ENCODE measurements at regions not wholly inside any gene's neighbourhood (a gene's known extent, or its start where the extent isn't known, plus 50 kb on each side); places are given as distances from the start of the nearest gene placed in this dataset.

DNA sequence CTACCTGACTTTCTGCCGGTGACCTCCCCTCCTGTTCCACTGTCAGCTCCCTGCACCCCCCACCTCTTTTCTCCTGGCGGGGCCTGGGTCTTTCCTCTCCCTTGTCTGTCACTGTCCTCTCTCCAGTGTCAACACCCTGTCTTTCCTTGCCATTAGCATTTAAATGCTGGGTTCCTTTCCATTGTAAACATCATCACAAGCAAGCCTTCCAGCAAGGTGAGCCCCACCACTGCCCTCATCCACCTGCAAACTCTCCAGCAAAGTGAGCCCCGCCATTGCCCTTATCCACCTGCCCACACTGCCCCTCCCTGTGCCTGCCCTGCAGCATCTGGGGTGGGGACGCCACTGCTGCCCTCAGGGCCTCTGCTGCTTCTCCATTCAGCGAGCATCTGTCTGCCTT is 195.0 kb downstream of the ENGASE start:
- TF ChIP-seq CTCF (IDR thresholded peaks at IDR 0.05): no peak

DNA sequence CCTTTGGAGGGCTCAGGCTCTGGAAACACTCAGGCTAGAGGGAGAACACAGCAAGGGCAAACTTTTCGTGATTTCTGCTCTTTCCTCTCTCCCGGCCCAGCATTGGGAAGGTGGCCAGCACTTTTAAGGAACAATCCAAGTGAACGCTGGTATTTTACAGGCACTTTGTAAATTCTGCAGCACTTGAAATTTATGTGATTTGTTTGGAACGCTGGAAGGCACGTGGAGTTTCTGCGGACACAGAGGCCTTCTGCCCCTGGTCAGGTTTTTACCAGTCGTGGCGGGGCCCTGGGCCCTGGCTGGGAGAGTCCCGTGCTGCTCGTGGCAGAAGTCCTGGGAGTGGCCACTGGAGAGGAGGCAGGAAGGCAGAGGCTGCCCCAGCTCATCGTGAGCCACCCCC is 188.6 kb downstream of the ENGASE start:
- no peak for TF ChIP-seq CTCF (IDR thresholded peaks at IDR 0.05)

GRCh38 chr17:79262624-79263023 is 188.0 kb downstream of the ENGASE start:
- no peak for TF ChIP-seq CTCF (IDR thresholded peaks at IDR 0.05)

- no peak for TF ChIP-seq CTCF (IDR thresholded peaks at IDR 0.05)
These were observed 186.9 kb downstream of the ENGASE start for GRCh38 chr17:79261355-79262072.

GRCh38 chr17:79258843-79259242 is 184.2 kb downstream of the ENGASE start:
- TF ChIP-seq CTCF (IDR thresholded peaks at IDR 0.05): no peak

GRCh38 chr17:79258041-79258440 is 183.4 kb downstream of the ENGASE start:
- no peak for TF ChIP-seq CTCF (IDR thresholded peaks at IDR 0.05)

GRCh38 chr17:79255926-79256585 is 181.4 kb downstream of the ENGASE start:
- no peak for TF ChIP-seq CTCF (IDR thresholded peaks at IDR 0.05)

Measured in LNCAP (cell line).